SW 1271 (cell line): ENCODE measurements at regions not wholly inside any gene's neighbourhood (a gene's known extent, or its start where the extent isn't known, plus 50 kb on each side); places are given as distances from the start of the nearest gene placed in this dataset.
"Not testable (repeated sequence)": the region's sequence is repeated elsewhere in the genome, so short reads cannot be mapped to it uniquely, and the experiment has no call there.

ENCODE experiments used
- DNase-seq, 2 experiments: peaks; one replicate each; lab custom pipeline; 2025; lab: John Stamatoyannopoulos, UW

- DNase-seq, result no peak
Observed at GRCh38 chr5:98365126-98365525, 408.3 kb upstream of the RGMB start.

GRCh38 chr5:98368141-98368540 lies 405.3 kb upstream of the RGMB start:
- DNase-seq, result no peak

GRCh38 chr5:98372351-98372750 lies 401.1 kb upstream of the RGMB start:
- no peak for DNase-seq

- DNase-seq, result no peak
Observed at GRCh38 chr5:98391921-98392625, 381.4 kb upstream of the RGMB start.

- not testable (repeated sequence) for DNase-seq
Observed at GRCh38 chr5:98393205-98393604, 380.3 kb upstream of the RGMB start.

GRCh38 chr5:98397081-98397480 lies 376.4 kb upstream of the RGMB start:
- DNase-seq, result no peak

GRCh38 chr5:98398465-98398864 lies 375.0 kb upstream of the RGMB start:
- DNase-seq, result no peak

- DNase-seq, result no peak
Observed at GRCh38 chr5:98401656-98402055, 371.8 kb upstream of the RGMB start.

- DNase-seq, result no peak
Observed at GRCh38 chr5:98402130-98402529, 371.3 kb upstream of the RGMB start.

- DNase-seq, result no peak
Observed at GRCh38 chr5:98403131-98403530, 370.3 kb upstream of the RGMB start.

- no peak for DNase-seq
Observed at GRCh38 chr5:98414938-98415337, 358.5 kb upstream of the RGMB start.

GRCh38 chr5:98415663-98416062 lies 357.8 kb upstream of the RGMB start:
- no peak for DNase-seq

GRCh38 chr5:98416541-98416940 lies 356.9 kb upstream of the RGMB start:
- no peak for DNase-seq

GRCh38 chr5:98419825-98420224 lies 353.6 kb upstream of the RGMB start:
- DNase-seq, result no peak

- no peak for DNase-seq
Observed at GRCh38 chr5:98424681-98425450, 348.6 kb upstream of the RGMB start.

GRCh38 chr5:98425640-98426039 lies 347.8 kb upstream of the RGMB start:
- no peak for DNase-seq

GRCh38 chr5:98428806-98429205 lies 344.7 kb upstream of the RGMB start:
- no peak for DNase-seq

- DNase-seq, result no peak
Observed at GRCh38 chr5:98432378-98432777, 341.1 kb upstream of the RGMB start.

- no peak for DNase-seq
Observed at GRCh38 chr5:98433022-98433421, 340.4 kb upstream of the RGMB start.

- DNase-seq, result no peak
Observed at GRCh38 chr5:98433673-98434072, 339.8 kb upstream of the RGMB start.

- no peak for DNase-seq
Observed at GRCh38 chr5:98436667-98437066, 336.8 kb upstream of the RGMB start.

GRCh38 chr5:98442448-98442847 lies 331.0 kb upstream of the RGMB start:
- no peak for DNase-seq

- no peak for DNase-seq
Observed at GRCh38 chr5:98443881-98444280, 329.6 kb upstream of the RGMB start.

- no peak for DNase-seq
Observed at GRCh38 chr5:98453296-98453695, 320.2 kb upstream of the RGMB start.
